ENCODE measurements at regions not wholly inside any gene's neighbourhood (a gene's known extent, or its start where the extent isn't known, plus 50 kb on each side); places are given as distances from the start of the nearest gene placed in this dataset.

- no peak for TF ChIP-seq TERF1 (CRISPR knock-in tag; IDR thresholded peaks at IDR 0.05)
Observed at GRCh38 chr22:48068323-48068885, 1306.0 kb downstream of the TBC1D22A start (continued).

GRCh38 chr22:48065892-48066291, 1303.4 kb downstream of the TBC1D22A start:
- DNase-seq (ENCODE audit: low spot score) (no peak), FAIRE-seq (no peak), ATAC-seq (no peak)
- H2AFZ ChIP-seq (ENCODE audit: low read length) = no peak overlapping the region
- H3K4me2 ChIP-seq (ENCODE audit: low read depth, low read length) = no peak overlapping the region
- H4K20me1 ChIP-seq (ENCODE audit: insufficient read depth, low read length) = no peaks in the 10 kb centered on the region
- in situ Hi-C loops (cut with HindIII; ENCODE audit: extremely low pct_ligation_motif_present, low pct_unique_long_range_greater_than_20kb) (no loop called here), intact Hi-C loops (cut with micrococcal nuclease; ENCODE audit: unreplicated experiment) (no loop called here)
- no peaks in the 10 kb centered on the region for H3K4me1 ChIP-seq (ENCODE audit: insufficient read depth, low read length)
- no peak overlapping the region for H3K4me3 ChIP-seq (replicated peaks in 1 of 3; ENCODE audit: insufficient read depth in 1 of 3, low read depth in 2 of 3, low read length in 3 of 3)
- WGBS (ENCODE audit: low lambda C conversion rate) = 44% methylated on average over 3 of the region's 7 CpGs
- no TSS peak for BruUV-seq (replicated peaks)
- peaks cover 0 to 14% of the 10 kb centered on the region in 2 experiments; a peak in 4 of 5 replicates for H3K27me3 ChIP-seq (ENCODE audit: control insufficient read depth in 1 of 2, insufficient read depth in 2 of 2, low read length in 2 of 2)
- H3K36me3 ChIP-seq (replicated peaks in 1 of 2; ENCODE audit: control insufficient read depth in 1 of 2, insufficient read depth in 2 of 2, low read length in 2 of 2) = no peaks in the 10 kb centered on the region
- H3K27ac ChIP-seq (ENCODE audit: extremely low read length, insufficient read depth, low read length) = no peak overlapping the region
- H3K79me2 ChIP-seq (ENCODE audit: insufficient read depth, low read length) = no peaks in the 10 kb centered on the region
- ChIA-PET CTCF (ENCODE audit: low intra/inter-chr PET ratio, low total read pairs) (no interaction called here), POLR2A (no interaction called here)
- no peaks in the 10 kb centered on the region for H3K9me3 ChIP-seq (ENCODE audit: low read length)
- H3K9ac ChIP-seq (ENCODE audit: insufficient read depth, low read depth, low read length) = no peak overlapping the region
- TF ChIP-seq ATF5 (CRISPR knock-in tag; IDR thresholded peaks at IDR 0.05; ENCODE audit: low read depth) (no peak), ZSCAN5A (CRISPR knock-in tag; IDR thresholded peaks at IDR 0.05; ENCODE audit: borderline replicate concordance) (no peak), ZNF10 (CRISPR knock-in tag; IDR thresholded peaks at IDR 0.05; ENCODE audit: borderline replicate concordance, low read depth) (no peak), ZNF431 (CRISPR knock-in tag; IDR thresholded peaks at IDR 0.05; ENCODE audit: borderline replicate concordance, low read depth) (no peak), ZNF136 (CRISPR knock-in tag; IDR thresholded peaks at IDR 0.05; ENCODE audit: low read depth) (no peak), HOXA7 (CRISPR knock-in tag; IDR thresholded peaks at IDR 0.05) (no peak), HMGXB3 (CRISPR knock-in tag; IDR thresholded peaks at IDR 0.05; ENCODE audit: borderline replicate concordance) (no peak), IKZF5 (CRISPR knock-in tag; IDR thresholded peaks at IDR 0.05) (no peak), ZKSCAN8 (CRISPR knock-in tag; IDR thresholded peaks at IDR 0.05; ENCODE audit: borderline replicate concordance) (no peak), ZNF460 (CRISPR knock-in tag; IDR thresholded peaks at IDR 0.05; ENCODE audit: borderline replicate concordance) (no peak), KAT8 (CRISPR knock-in tag; IDR thresholded peaks at IDR 0.05) (no peak)

Measured in HepG2 (cell line).